Spleen (tissue), 7 donors: ENCODE measurements at regions not wholly inside any gene's neighbourhood (a gene's known extent, or its start where the extent isn't known, plus 50 kb on each side); places are given as distances from the start of the nearest gene placed in this dataset.

Experiments
- POLR2A ChIP-seq, 3 donors: fragments of 450-650 bp; IDR thresholded peaks; one replicate each; pipeline ENCODE4 v1.5.1; 2017; ENCODE audit warnings: antibody characterized with exemption in 3 of 3, mild to moderate bottlenecking in 1 of 3
- TF ChIP-seq, protein P1 (sequence below), 11 experiments: fragments of 200-600 bp in 7 of 11; fragments of 450-650 bp in 4 of 11; sonication (generic) in 4 of 11; IDR thresholded peaks in 8 of 11; conservative IDR thresholded peaks in 3 of 11; 1 replicate in 7 of 11; 2 replicates in 4 of 11; pipeline versions ENCODE4 v1.4.0 to v1.8.0; 2016 to 2021; ENCODE audit warnings: antibody characterized with exemption in 11 of 11, inconsistent platforms in 4 of 11, mild to moderate bottlenecking in 1 of 11
- donor health status: DM: no; HTN: no; CAD: no; lungs with moderate emphysema.
- donor health status: DM: no; HTN: no; CAD: no.
- donor health status: DM: no; HTN: no; CAD: no.

GRCh38 chr9:16170119-16170518 lies 617.3 kb downstream of the CCDC171 start:
- TF ChIP-seq, protein P1, sequence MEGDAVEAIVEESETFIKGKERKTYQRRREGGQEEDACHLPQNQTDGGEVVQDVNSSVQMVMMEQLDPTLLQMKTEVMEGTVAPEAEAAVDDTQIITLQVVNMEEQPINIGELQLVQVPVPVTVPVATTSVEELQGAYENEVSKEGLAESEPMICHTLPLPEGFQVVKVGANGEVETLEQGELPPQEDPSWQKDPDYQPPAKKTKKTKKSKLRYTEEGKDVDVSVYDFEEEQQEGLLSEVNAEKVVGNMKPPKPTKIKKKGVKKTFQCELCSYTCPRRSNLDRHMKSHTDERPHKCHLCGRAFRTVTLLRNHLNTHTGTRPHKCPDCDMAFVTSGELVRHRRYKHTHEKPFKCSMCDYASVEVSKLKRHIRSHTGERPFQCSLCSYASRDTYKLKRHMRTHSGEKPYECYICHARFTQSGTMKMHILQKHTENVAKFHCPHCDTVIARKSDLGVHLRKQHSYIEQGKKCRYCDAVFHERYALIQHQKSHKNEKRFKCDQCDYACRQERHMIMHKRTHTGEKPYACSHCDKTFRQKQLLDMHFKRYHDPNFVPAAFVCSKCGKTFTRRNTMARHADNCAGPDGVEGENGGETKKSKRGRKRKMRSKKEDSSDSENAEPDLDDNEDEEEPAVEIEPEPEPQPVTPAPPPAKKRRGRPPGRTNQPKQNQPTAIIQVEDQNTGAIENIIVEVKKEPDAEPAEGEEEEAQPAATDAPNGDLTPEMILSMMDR (IDR thresholded peaks at IDR 0.05 in 8 of 11, conservative IDR thresholded peaks at IDR 0.05 in 3 of 11) = no peak
- TF ChIP-seq POLR2A (IDR thresholded peaks at IDR 0.05) = no peak
